Sigmoid colon (tissue), 4 donors: ENCODE measurements at regions not wholly inside any gene's neighbourhood (a gene's known extent, or its start where the extent isn't known, plus 50 kb on each side); places are given as distances from the start of the nearest gene placed in this dataset.

ENCODE experiments used
- EP300 ChIP-seq, 4 donors: sonication (generic); formaldehyde crosslinking; IDR thresholded peaks; one replicate each; pipeline ENCODE4 v1.6.1; 2017; ENCODE audit warnings: antibody characterized with exemption in 4 of 4
- POLR2A ChIP-seq, 2 donors: fragments of 450-650 bp; IDR thresholded peaks; one replicate each; pipeline ENCODE4 v1.6.1; 2016; ENCODE audit warnings: antibody characterized with exemption in 2 of 2, mild to moderate bottlenecking in 2 of 2, moderate library complexity in 2 of 2
- POLR2AphosphoS5 ChIP-seq, 4 donors: sonication (generic); formaldehyde crosslinking; IDR thresholded peaks; one replicate each; pipeline ENCODE4 v1.6.1; 2017; ENCODE audit warnings: antibody characterized with exemption in 4 of 4
- TF ChIP-seq, protein P1 (sequence below), 4 experiments: fragments of 450-650 bp in 3 of 4; fragments of 200-600 bp in 1 of 4; IDR thresholded peaks; one replicate each; pipeline ENCODE4 v1.5.1; 2016 to 2019; ENCODE audit warnings: antibody characterized with exemption in 4 of 4, mild to moderate bottlenecking in 3 of 4, moderate library complexity in 2 of 4

GRCh38 chr18:10387399-10387798, 67.0 kb upstream of the APCDD1 start:
- TF ChIP-seq, protein P1, sequence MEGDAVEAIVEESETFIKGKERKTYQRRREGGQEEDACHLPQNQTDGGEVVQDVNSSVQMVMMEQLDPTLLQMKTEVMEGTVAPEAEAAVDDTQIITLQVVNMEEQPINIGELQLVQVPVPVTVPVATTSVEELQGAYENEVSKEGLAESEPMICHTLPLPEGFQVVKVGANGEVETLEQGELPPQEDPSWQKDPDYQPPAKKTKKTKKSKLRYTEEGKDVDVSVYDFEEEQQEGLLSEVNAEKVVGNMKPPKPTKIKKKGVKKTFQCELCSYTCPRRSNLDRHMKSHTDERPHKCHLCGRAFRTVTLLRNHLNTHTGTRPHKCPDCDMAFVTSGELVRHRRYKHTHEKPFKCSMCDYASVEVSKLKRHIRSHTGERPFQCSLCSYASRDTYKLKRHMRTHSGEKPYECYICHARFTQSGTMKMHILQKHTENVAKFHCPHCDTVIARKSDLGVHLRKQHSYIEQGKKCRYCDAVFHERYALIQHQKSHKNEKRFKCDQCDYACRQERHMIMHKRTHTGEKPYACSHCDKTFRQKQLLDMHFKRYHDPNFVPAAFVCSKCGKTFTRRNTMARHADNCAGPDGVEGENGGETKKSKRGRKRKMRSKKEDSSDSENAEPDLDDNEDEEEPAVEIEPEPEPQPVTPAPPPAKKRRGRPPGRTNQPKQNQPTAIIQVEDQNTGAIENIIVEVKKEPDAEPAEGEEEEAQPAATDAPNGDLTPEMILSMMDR (IDR thresholded peaks at IDR 0.05), result no peak
- TF ChIP-seq POLR2AphosphoS5 (IDR thresholded peaks at IDR 0.05) (no peak), EP300 (IDR thresholded peaks at IDR 0.05) (no peak), POLR2A (IDR thresholded peaks at IDR 0.05) (no peak)
